WERI-Rb-1 (cell line): ENCODE measurements at regions not wholly inside any gene's neighbourhood (a gene's known extent, or its start where the extent isn't known, plus 50 kb on each side); places are given as distances from the start of the nearest gene placed in this dataset.

Experiments used
- DNase-seq: peaks from one replicate; pipeline ENCODE4 v3.0.0-alpha.2; 2020
- H3K27ac ChIP-seq: fragments of 250-450 bp; sonication (Bioruptor Pico); 2 replicates; pipeline ENCODE4 v1.5.1; 2020; ENCODE audit warnings: mild to moderate bottlenecking, moderate library complexity
- H3K27me3 ChIP-seq: fragments of 250-450 bp; sonication (Bioruptor Pico); 2 replicates; pipeline ENCODE4 v1.5.1; 2021; ENCODE audit warnings: mild to moderate bottlenecking, low read depth, moderate library complexity; ENCODE audit not compliant: insufficient read depth, severe bottlenecking
- H3K36me3 ChIP-seq: fragments of 250-450 bp; sonication (Bioruptor Pico); 2 replicates; pipeline ENCODE4 v1.5.1; 2020; ENCODE audit warnings: mild to moderate bottlenecking, moderate library complexity
- H3K4me3 ChIP-seq: 2 replicates; pipeline ENCODE4 v1.5.1; 2011; ENCODE audit warnings: low read depth, mild to moderate bottlenecking, control low read depth, low read length
- H3K9me3 ChIP-seq: fragments of 250-450 bp; sonication (Bioruptor Pico); 2 replicates; pipeline ENCODE4 v1.5.1; 2021; ENCODE audit warnings: mild to moderate bottlenecking, moderate library complexity; ENCODE audit not compliant: severe bottlenecking
- TF ChIP-seq, protein P1 (sequence below): IDR thresholded peaks from 2 replicates; pipeline ENCODE4 v1.5.1; 2011; ENCODE audit warnings: low read depth, mild to moderate bottlenecking, control low read depth, inconsistent platforms, low read length

DNA sequence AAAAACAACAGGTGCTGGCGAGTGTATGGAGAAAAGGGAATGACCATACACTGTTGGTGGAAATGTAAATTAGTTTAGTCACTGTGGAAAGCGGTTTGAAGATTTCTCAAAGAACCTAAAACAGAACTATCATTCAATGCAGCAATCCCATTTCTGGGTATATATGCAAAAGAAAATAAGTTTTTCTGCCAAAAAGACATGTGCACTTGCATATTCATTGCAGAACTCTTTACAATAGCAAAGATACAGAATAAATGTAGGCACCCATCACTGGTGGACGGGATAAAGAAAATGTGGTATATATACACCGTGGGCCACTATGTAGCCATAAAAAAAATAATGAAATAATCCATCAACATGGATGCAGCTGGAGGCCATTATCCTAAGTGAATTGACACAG, 105.1 kb upstream of the FSTL5 start:
- Histone ChIP-seq H3K4me3 (no peak overlapping the region), H3K36me3 (no peaks in the 10 kb centered on the region), H3K27me3 (no peaks in the 10 kb centered on the region), H3K9me3 (peaks cover 15% of the 10 kb centered on the region), H3K27ac (no peak overlapping the region)
- DNase-seq: no peak
- TF ChIP-seq, protein P1, sequence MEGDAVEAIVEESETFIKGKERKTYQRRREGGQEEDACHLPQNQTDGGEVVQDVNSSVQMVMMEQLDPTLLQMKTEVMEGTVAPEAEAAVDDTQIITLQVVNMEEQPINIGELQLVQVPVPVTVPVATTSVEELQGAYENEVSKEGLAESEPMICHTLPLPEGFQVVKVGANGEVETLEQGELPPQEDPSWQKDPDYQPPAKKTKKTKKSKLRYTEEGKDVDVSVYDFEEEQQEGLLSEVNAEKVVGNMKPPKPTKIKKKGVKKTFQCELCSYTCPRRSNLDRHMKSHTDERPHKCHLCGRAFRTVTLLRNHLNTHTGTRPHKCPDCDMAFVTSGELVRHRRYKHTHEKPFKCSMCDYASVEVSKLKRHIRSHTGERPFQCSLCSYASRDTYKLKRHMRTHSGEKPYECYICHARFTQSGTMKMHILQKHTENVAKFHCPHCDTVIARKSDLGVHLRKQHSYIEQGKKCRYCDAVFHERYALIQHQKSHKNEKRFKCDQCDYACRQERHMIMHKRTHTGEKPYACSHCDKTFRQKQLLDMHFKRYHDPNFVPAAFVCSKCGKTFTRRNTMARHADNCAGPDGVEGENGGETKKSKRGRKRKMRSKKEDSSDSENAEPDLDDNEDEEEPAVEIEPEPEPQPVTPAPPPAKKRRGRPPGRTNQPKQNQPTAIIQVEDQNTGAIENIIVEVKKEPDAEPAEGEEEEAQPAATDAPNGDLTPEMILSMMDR: no peak

DNA sequence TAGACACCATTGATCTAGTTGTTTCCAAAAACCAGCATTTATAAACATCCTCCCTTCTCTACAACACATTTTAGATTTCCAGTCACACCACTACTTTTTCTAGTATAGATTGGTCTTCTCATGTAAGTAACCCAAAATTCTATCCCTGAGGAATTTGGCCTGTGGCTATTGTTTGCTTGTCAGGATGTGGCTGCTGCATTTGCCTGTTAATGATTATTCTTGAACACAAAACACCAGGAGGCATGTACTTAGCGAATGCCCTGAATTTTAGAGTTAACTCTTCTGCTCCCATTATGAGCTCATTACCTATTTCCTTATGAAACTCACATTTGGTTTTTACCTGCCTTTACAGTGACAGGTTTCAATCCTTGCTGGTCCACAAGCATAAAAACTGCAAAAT, 102.0 kb upstream of the FSTL5 start:
- Histone ChIP-seq H3K27me3 (no peaks in the 10 kb centered on the region), H3K4me3 (no peak overlapping the region), H3K9me3 (peaks cover 22% of the 10 kb centered on the region), H3K27ac (no peak overlapping the region), H3K36me3 (no peaks in the 10 kb centered on the region)
- TF ChIP-seq, protein P1: no peak
- no peak for DNase-seq

DNA sequence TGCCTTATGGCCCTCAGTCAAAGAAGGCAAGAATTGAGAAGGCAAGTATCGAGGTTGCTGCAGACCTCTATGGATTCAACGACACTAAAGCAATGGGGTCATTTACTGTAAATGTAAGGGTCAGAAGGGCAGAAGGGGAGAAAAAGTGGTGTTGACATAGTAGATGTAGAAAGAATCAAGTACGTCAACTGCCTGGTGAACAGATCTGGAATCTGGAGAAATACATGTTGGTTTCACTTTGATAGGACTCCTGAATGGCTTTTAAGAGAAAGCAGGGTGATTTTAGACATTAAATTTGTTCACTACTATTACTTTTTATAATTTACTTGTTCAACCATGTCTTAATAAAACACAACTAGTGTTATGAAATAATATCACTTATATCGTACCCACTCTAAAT, 81.3 kb upstream of the FSTL5 start:
- TF ChIP-seq, protein P1: no peak
- Histone ChIP-seq H3K36me3 (no peaks in the 10 kb centered on the region), H3K9me3 (peaks cover 3% of the 10 kb centered on the region), H3K27me3 (no peaks in the 10 kb centered on the region), H3K27ac (no peak overlapping the region), H3K4me3 (no peak overlapping the region)
- DNase-seq: no peak

DNA sequence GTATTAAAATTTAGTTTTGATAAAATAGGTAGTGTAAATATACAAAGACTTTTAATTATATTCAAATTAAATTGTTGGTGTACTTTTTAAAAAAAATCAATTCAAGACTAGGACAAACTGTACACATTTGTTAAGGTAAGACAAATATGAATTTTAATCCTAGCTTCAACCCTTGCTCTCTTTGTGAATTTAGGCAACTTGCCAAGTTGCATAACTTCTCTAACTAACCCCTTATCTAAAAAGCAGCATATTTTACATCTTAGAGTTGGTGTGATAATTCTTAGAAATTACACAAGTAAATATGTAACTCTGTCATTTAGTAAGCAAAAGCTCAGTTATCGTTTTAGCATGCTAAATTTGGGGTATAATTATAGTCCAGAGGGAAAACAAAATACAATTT, 78.1 kb upstream of the FSTL5 start:
- TF ChIP-seq, protein P1: no peak
- Histone ChIP-seq H3K36me3 (no peaks in the 10 kb centered on the region), H3K9me3 (peaks cover 3% of the 10 kb centered on the region), H3K4me3 (no peak overlapping the region), H3K27me3 (no peaks in the 10 kb centered on the region), H3K27ac (no peak overlapping the region)
- no peak for DNase-seq

DNA sequence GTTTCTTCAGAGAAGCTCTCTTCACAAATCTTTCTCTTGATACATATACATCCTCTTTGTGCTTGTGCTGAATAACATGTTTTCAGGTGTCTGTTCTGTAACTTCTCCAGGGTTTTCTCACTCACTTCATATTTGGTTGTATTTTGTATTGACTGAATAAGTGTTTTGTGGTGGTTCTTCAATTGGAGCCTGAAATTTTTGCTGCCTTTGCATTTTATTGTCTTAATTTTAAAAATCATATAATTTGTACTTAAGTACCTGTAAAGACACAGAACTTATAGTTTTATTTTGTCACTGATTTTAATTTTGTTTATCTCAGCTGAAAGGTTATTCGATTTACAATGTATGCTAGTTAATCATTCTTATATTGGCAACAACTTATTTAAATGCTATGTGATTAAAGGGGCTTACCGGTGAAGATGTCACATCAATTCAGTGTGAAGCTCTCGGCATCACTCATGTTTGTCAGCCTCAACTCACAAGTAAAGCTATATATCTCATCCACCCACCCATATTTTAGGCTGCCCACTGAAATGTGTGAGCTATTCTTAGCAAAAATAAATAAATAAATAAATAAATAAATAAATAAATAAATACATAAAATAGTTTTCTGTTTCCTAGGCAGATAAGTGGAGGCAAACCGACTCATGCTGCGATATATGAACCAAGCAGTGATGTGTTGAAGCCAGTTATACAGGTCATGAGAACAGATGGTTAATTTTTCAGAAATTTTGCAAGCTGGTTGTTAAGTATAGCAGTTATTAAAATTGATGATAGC, 76.4 kb upstream of the FSTL5 start:
- DNase-seq: no peak
- Histone ChIP-seq H3K4me3 (no peak overlapping the region), H3K9me3 (no peaks in the 10 kb centered on the region), H3K36me3 (no peaks in the 10 kb centered on the region), H3K27ac (no peak overlapping the region), H3K27me3 (no peaks in the 10 kb centered on the region)
- TF ChIP-seq, protein P1: no peak

DNA sequence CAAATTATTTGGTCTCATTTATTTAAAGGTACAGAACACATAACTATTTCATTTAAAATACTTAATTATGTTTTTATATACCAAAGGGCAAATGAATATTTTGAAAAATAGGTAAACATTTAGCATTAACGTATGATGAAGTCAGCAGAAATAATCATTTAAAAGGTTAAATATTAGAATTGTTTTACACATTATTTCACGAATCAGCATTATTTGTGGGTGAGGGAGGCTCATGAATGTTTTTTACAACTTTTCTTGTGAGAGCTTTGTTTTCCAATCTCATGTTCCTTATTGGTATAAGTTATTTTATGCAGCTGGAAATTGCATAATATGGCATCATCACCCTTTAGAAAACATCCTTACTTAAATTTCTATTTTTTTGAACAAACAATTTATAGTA, 73.9 kb upstream of the FSTL5 start:
- Histone ChIP-seq H3K4me3 (no peak overlapping the region), H3K36me3 (no peaks in the 10 kb centered on the region)
- no peak for DNase-seq

More for the DNA sequence above, 73.9 kb upstream of the FSTL5 start:
- TF ChIP-seq, protein P1: no peak
- no peaks in the 10 kb centered on the region for H3K9me3 ChIP-seq
- no peak overlapping the region for H3K27ac ChIP-seq
- H3K27me3 ChIP-seq: no peaks in the 10 kb centered on the region
